Left cardiac atrium (tissue), 4 donors: ENCODE measurements at regions not wholly inside any gene's neighbourhood (a gene's known extent, or its start where the extent isn't known, plus 50 kb on each side); places are given as distances from the start of the nearest gene placed in this dataset.
"Not testable (repeated sequence)": the region's sequence is repeated elsewhere in the genome, so short reads cannot be mapped to it uniquely, and the experiment has no call there.

Experiments used
- ATAC-seq, 2 donors: fragments of 200-7000 bp; cut with Tn5 transposase; one replicate each; pipeline ENCODE4 v1.9.1; 2020; ENCODE audit warnings: mild to moderate bottlenecking in 2 of 2, moderate library complexity in 2 of 2
- DNase-seq: peaks from one replicate; pipeline ENCODE4 v3.0.0-alpha.2; 2020
- intact Hi-C, 2 donors: fragments of 100-400 bp; cut with DNase I; formaldehyde crosslinking; loops; one replicate each; pipeline versions ENCODE4 v1.14.1 to v1.15.1; 2022 to 2023
- donor health status: DM: no; HTN: yes; CAD: no.
- donor health status: DM: no; HTN: yes; CAD: no; lungs with severe emphysema.
- donor health status: DM: yes; HTN: yes; CAD: no.
- donor health status: Dilated cardiomyopathy.

GRCh38 chr2:87622720-87623119 lies 125.2 kb upstream of the PLGLB2 start:
- DNase-seq, intact Hi-C loops, ATAC-seq: not testable (repeated sequence)

GRCh38 chr2:87629491-87630458 lies 118.1 kb upstream of the PLGLB2 start:
- intact Hi-C loops: not testable (repeated sequence)

GRCh38 chr2:87630892-87631291 lies 117.0 kb upstream of the PLGLB2 start:
- ATAC-seq, intact Hi-C loops, DNase-seq: not testable (repeated sequence)

More at GRCh38 chr2:87629491-87630458, 118.1 kb upstream of the PLGLB2 start:
- ATAC-seq: peak in 1 of 2 donors; percentile 21
- DNase-seq: not testable (repeated sequence)

GRCh38 chr2:87631402-87631801 lies 116.5 kb upstream of the PLGLB2 start:
- ATAC-seq, DNase-seq, intact Hi-C loops: not testable (repeated sequence)

- ATAC-seq, intact Hi-C loops, DNase-seq: not testable (repeated sequence)
These were observed 114.5 kb upstream of the PLGLB2 start for GRCh38 chr2:87633287-87633963.

GRCh38 chr2:87634106-87634505 lies 113.8 kb upstream of the PLGLB2 start:
- ATAC-seq: not testable (repeated sequence)

GRCh38 chr2:87634971-87635650 lies 112.8 kb upstream of the PLGLB2 start:
- intact Hi-C loops, DNase-seq, ATAC-seq: not testable (repeated sequence)

More at GRCh38 chr2:87634106-87634505, 113.8 kb upstream of the PLGLB2 start:
- intact Hi-C loops, DNase-seq: not testable (repeated sequence)

- ATAC-seq, intact Hi-C loops, DNase-seq: not testable (repeated sequence)
These were observed 111.6 kb upstream of the PLGLB2 start for GRCh38 chr2:87636246-87636645.

GRCh38 chr2:87636735-87637134 lies 111.2 kb upstream of the PLGLB2 start:
- peak; percentile 21 to 74 for ATAC-seq
- DNase-seq, intact Hi-C loops: not testable (repeated sequence)

GRCh38 chr2:87637249-87637990 lies 110.5 kb upstream of the PLGLB2 start:
- ATAC-seq (peak; percentile 75 to 79), DNase-seq (peak; percentile 23)
- intact Hi-C loops: not testable (repeated sequence)

- intact Hi-C loops, DNase-seq: not testable (repeated sequence)
- ATAC-seq: peak in 1 of 2 donors; percentile 13
These were observed 109.6 kb upstream of the PLGLB2 start for GRCh38 chr2:87638114-87638807.

GRCh38 chr2:87638872-87639271 lies 109.0 kb upstream of the PLGLB2 start:
- intact Hi-C loops, DNase-seq, ATAC-seq: not testable (repeated sequence)

- DNase-seq, intact Hi-C loops: not testable (repeated sequence)
- ATAC-seq: peak in 1 of 2 donors; percentile 13
These were observed 108.0 kb upstream of the PLGLB2 start for GRCh38 chr2:87639801-87640440.

- DNase-seq, intact Hi-C loops, ATAC-seq: not testable (repeated sequence)
These were observed 106.8 kb upstream of the PLGLB2 start for GRCh38 chr2:87640961-87641563.

GRCh38 chr2:87643165-87643564 lies 104.7 kb upstream of the PLGLB2 start:
- DNase-seq, intact Hi-C loops, ATAC-seq: not testable (repeated sequence)

- DNase-seq, intact Hi-C loops, ATAC-seq: not testable (repeated sequence)
These were observed 100.0 kb upstream of the PLGLB2 start for GRCh38 chr2:87647737-87648498.
